ENCODE measurements at regions not wholly inside any gene's neighbourhood (a gene's known extent, or its start where the extent isn't known, plus 50 kb on each side); places are given as distances from the start of the nearest gene placed in this dataset.

DNA sequence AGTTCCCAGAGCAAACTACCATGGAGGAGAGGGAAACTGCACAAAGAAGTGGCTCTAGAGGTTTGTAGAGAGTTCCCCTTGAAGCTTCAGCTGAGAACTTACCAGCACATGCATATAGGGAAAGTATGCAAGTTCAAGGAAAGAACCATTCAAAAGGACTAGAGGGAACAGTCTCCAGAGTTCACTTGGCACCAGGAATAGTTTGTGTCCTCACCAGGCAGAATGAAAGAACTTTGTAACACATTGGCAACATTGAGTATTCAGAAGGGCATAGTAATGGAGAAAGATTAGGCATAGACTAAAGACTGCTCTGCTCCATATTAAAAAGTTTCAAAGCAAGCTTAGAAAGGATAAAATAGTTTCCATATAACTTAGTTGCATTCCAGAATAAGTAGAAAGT, 155.4 kb upstream of the TOM1L1 start:
- H4K91ac ChIP-seq (replicated peaks; ENCODE audit: insufficient read length, low read length), result no peak overlapping the region
- H3K27me3 ChIP-seq (replicated peaks in 1 of 4; ENCODE audit: control insufficient read depth in 3 of 4, extremely low read depth in 1 of 4, insufficient read depth in 3 of 4, low read length in 3 of 4), result no peaks in the 10 kb centered on the region
- H3K23ac ChIP-seq (ENCODE audit: insufficient read length), result no peak overlapping the region
- H3K4ac ChIP-seq (replicated peaks; ENCODE audit: insufficient read length, low read depth, low read length), result no peak overlapping the region
- H3K4me2 ChIP-seq (ENCODE audit: insufficient read depth in 1 of 2, low read depth in 2 of 2, low read length in 2 of 2), result no peak overlapping the region
- no peak overlapping the region for H4K8ac ChIP-seq (ENCODE audit: extremely low read depth, insufficient read depth, low read length)
- no peak overlapping the region for H4K5ac ChIP-seq (ENCODE audit: insufficient read length, low read depth, low read length)
- DNase-seq (ENCODE audit: low read depth in 1 of 2, low spot score in 2 of 2), result no peak
- H2BK15ac ChIP-seq (ENCODE audit: low read length), result no peak overlapping the region
- ChIA-PET CTCF (ENCODE audit: partially characterized antibody) (interaction anchor here (0.9 to 1.2 kb wide), 2 partner anchors 9 to 14 kb away, joined by 3 to 4 read pairs; no protein-coding TSS in a partner anchor), POLR2A (ENCODE audit: partially characterized antibody) (no interaction called here)
- no peak overlapping the region for H3K4me3 ChIP-seq (ENCODE audit: extremely low read depth in 1 of 4, insufficient read depth in 2 of 4, low read depth in 3 of 4, low read length in 4 of 4)
- no peak overlapping the region for H2AK5ac ChIP-seq (ENCODE audit: low read depth, low read length)
- no peak for FAIRE-seq
- no peak overlapping the region for H3K18ac ChIP-seq (ENCODE audit: extremely low read depth, low read length)
- no peak for TF ChIP-seq SRF (IDR thresholded peaks at IDR 0.05; ENCODE audit: low read depth, low read length)
- no peak for TF ChIP-seq CHD1 (IDR thresholded peaks at IDR 0.05; ENCODE audit: low read depth, low read length)
- TF ChIP-seq, protein P1, sequence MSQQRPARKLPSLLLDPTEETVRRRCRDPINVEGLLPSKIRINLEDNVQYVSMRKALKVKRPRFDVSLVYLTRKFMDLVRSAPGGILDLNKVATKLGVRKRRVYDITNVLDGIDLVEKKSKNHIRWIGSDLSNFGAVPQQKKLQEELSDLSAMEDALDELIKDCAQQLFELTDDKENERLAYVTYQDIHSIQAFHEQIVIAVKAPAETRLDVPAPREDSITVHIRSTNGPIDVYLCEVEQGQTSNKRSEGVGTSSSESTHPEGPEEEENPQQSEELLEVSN (IDR thresholded peaks at IDR 0.05), result no peak
- TF ChIP-seq PHF8 (conservative IDR thresholded peaks at IDR 0.05; ENCODE audit: low read depth, low read length), result no peak
- no peak for TF ChIP-seq POLR2AphosphoS5 (IDR thresholded peaks at IDR 0.05; ENCODE audit: low read depth, low read length)
- no peak for TF ChIP-seq RBBP5 (IDR thresholded peaks at IDR 0.05; ENCODE audit: borderline replicate concordance, low read depth, low read length)
- TF ChIP-seq POU5F1 (IDR thresholded peaks at IDR 0.05; ENCODE audit: low read depth, low read length), result no peak
- TF ChIP-seq CREB1 (IDR thresholded peaks at IDR 0.05), result no peak
- TF ChIP-seq TCF12 (IDR thresholded peaks at IDR 0.05; ENCODE audit: low read depth, low read length), result no peak
- TF ChIP-seq TEAD4 (IDR thresholded peaks at IDR 0.05; ENCODE audit: low read depth, low read length), result no peak
- no peak for TF ChIP-seq ZNF274 (IDR thresholded peaks at IDR 0.05; ENCODE audit: borderline replicate concordance, extremely low read depth, low read length)
- no peak for TF ChIP-seq SUZ12 (IDR thresholded peaks at IDR 0.05; ENCODE audit: low read length)
- TF ChIP-seq JUN (IDR thresholded peaks at IDR 0.05; ENCODE audit: low read depth, low read length), result no peak
- no peak overlapping the region for H2BK20ac ChIP-seq (ENCODE audit: low read length)
- no peaks in the 10 kb centered on the region for H3K4me1 ChIP-seq (replicated peaks in 1 of 4; ENCODE audit: control insufficient read depth in 3 of 4, insufficient read depth in 4 of 4, low read length in 3 of 4)
- no peaks in the 10 kb centered on the region for H4K20me1 ChIP-seq (replicated peaks in 1 of 2; ENCODE audit: control insufficient read depth in 1 of 2, insufficient read depth in 2 of 2, low read length in 2 of 2)
- H3K36me3 ChIP-seq (ENCODE audit: control insufficient read depth in 2 of 4, insufficient read depth in 4 of 4, low read length in 3 of 4), result peaks cover 0 to 5% (median 0%) of the 10 kb centered on the region in 4 experiments; a peak in 2 of 8 replicates
- no peaks in the 10 kb centered on the region for H3K79me1 ChIP-seq (ENCODE audit: low read depth, low read length)
- no peak overlapping the region for H3K56ac ChIP-seq (replicated peaks; ENCODE audit: insufficient read length, low read depth, low read length)
- H3K14ac ChIP-seq (ENCODE audit: insufficient read length), result no peak overlapping the region
- H3K79me2 ChIP-seq (ENCODE audit: control insufficient read depth in 1 of 2, insufficient read depth in 2 of 2, low read length in 2 of 2), result no peaks in the 10 kb centered on the region
- no peak overlapping the region for H3K27ac ChIP-seq (ENCODE audit: low read depth, low read length)
- peaks cover 14 to 17% of the 10 kb centered on the region in 2 experiments; a peak in 3 of 4 replicates for H3K9me3 ChIP-seq (ENCODE audit: insufficient read depth in 2 of 2, low read depth in 1 of 2, low read length in 1 of 2)
- H3K23me2 ChIP-seq (ENCODE audit: low read depth, low read length), result no peaks in the 10 kb centered on the region
- H2BK12ac ChIP-seq (ENCODE audit: low read depth, low read length), result no peak overlapping the region
- no peak overlapping the region for H2BK120ac ChIP-seq (replicated peaks; ENCODE audit: low read depth, low read length)
- H2AFZ ChIP-seq (ENCODE audit: low read length), result no peak overlapping the region
- no peak overlapping the region for H3K9ac ChIP-seq (replicated peaks in 1 of 4; ENCODE audit: extremely low read depth in 1 of 4, low read depth in 3 of 4, low read length in 3 of 4)
- no peak overlapping the region for H2BK5ac ChIP-seq (ENCODE audit: low read depth, low read length)
